Stomach (tissue), 8 donors: ENCODE measurements at regions not wholly inside any gene's neighbourhood (a gene's known extent, or its start where the extent isn't known, plus 50 kb on each side); places are given as distances from the start of the nearest gene placed in this dataset.

Source experiments
- DNase-seq, 2 donors: peaks; one replicate each; pipeline versions ENCODE4 v3.0.0 to v3.0.0-alpha.2; 2013 to 2019
- H3K27ac ChIP-seq, 5 donors: fragments of 200-600 bp in 4 of 5; sonication (generic) in 4 of 5; one replicate each; pipeline ENCODE4 v1.5.1; 2013 to 2019; ENCODE audit warnings: mild to moderate bottlenecking in 1 of 5, moderate library complexity in 1 of 5
- H3K27me3 ChIP-seq, 3 donors: fragments of 200-600 bp; sonication (generic); one replicate each; pipeline ENCODE4 v1.5.1; 2017 to 2019; ENCODE audit warnings: mixed run types in 1 of 3
- H3K36me3 ChIP-seq, 4 donors: fragments of 200-600 bp; sonication (generic); 1 replicate in 3 of 4; 2 replicates in 1 of 4; pipeline ENCODE4 v1.5.1; 2016 to 2019
- H3K4me1 ChIP-seq, 4 donors: fragments of 200-600 bp; sonication (generic); one replicate each; pipeline ENCODE4 v1.5.1; 2016 to 2019
- H3K4me3 ChIP-seq, 4 donors: fragments of 200-600 bp; sonication (generic) in 3 of 4; one replicate each; pipeline ENCODE4 v1.5.1; 2016 to 2019; ENCODE audit warnings: mild to moderate bottlenecking in 1 of 4
- H3K9me3 ChIP-seq, 4 donors: fragments of 200-600 bp; sonication (generic); one replicate each; pipeline ENCODE4 v1.5.1; 2016 to 2019
- CTCF ChIP-seq, 7 experiments: fragments of 450-650 bp in 4 of 7; fragments of 200-600 bp in 3 of 7; sonication (generic) in 3 of 7; IDR thresholded peaks; one replicate each; pipeline ENCODE4 v1.5.1; 2016 to 2019; ENCODE audit warnings: antibody characterized with exemption in 7 of 7, control low read depth in 2 of 7, mild to moderate bottlenecking in 1 of 7
- EP300 ChIP-seq: sonication (generic); formaldehyde crosslinking; IDR thresholded peaks from one replicate; pipeline ENCODE4 v1.6.1; 2017; ENCODE audit warnings: antibody characterized with exemption
- POLR2A ChIP-seq, 4 donors: fragments of 450-650 bp; IDR thresholded peaks; one replicate each; pipeline ENCODE4 v1.6.1; 2016; ENCODE audit warnings: antibody characterized with exemption in 4 of 4, control low read depth in 2 of 4, mild to moderate bottlenecking in 1 of 4, moderate library complexity in 1 of 4
- POLR2AphosphoS5 ChIP-seq, 3 donors: sonication (generic); formaldehyde crosslinking; IDR thresholded peaks; one replicate each; pipeline ENCODE4 v1.6.1; 2016; ENCODE audit warnings: antibody characterized with exemption in 3 of 3
- WGBS, 5 donors: extraction: QIAGEN DNeasy Blood & Tissue Kit in 3 of 5; methylation state at CpG; one replicate each; pipeline versions ENCODE4 v1.1.5 to v1.1.7; 2013 to 2018; 5-methylcytosine and 5-hydroxymethylcytosine counted together
- intact Hi-C: fragments of 100-400 bp; cut with DNase I; formaldehyde crosslinking; loops from one replicate; pipeline ENCODE4 v1.15.1; 2023; ENCODE audit warnings: low total_unique reads
- donor health status: healthy with polysubstance abuse.
- donor health status: Bipolar disorder and iron deficiency.
- donor health status: healthy.

GRCh38 chr11:130638624-130639023 is 190.2 kb downstream of the ADAMTS15 start:
- Histone ChIP-seq H3K36me3 (no peaks in the 10 kb centered on the region), H3K27me3 (no peaks in the 10 kb centered on the region), H3K4me1 (peaks cover 0 to 35% (median 10%) of the 10 kb centered on the region in 4 donors), H3K4me3 (no peak overlapping the region), H3K9me3 (no peaks in the 10 kb centered on the region), H3K27ac (no peak overlapping the region)
- no peak for DNase-seq
- intact Hi-C loops: no loop called here
- 74 to 82% (median 78%) methylated on average over 3 of the region's 3 CpGs for WGBS, 5 donors
- no peak for TF ChIP-seq POLR2AphosphoS5 (IDR thresholded peaks at IDR 0.05)
- TF ChIP-seq POLR2A (IDR thresholded peaks at IDR 0.05): no peak
- no peak for TF ChIP-seq EP300

- no peak overlapping the region for H3K27ac ChIP-seq
- intact Hi-C loops: no loop called here
- DNase-seq: no peak
- no peaks in the 10 kb centered on the region for H3K27me3 ChIP-seq
- peaks cover 5 to 35% (median 16%) of the 10 kb centered on the region in 4 donors for H3K4me1 ChIP-seq
- no peaks in the 10 kb centered on the region for H3K36me3 ChIP-seq
- WGBS, 5 donors: 93 to 97% (median 94%) methylated on average over 2 of the region's 2 CpGs
- H3K4me3 ChIP-seq: no peak overlapping the region
- TF ChIP-seq CTCF (IDR thresholded peaks at IDR 0.05) (no peak), POLR2AphosphoS5 (IDR thresholded peaks at IDR 0.05) (no peak), POLR2A (IDR thresholded peaks at IDR 0.05) (no peak), EP300 (no peak)
- no peaks in the 10 kb centered on the region for H3K9me3 ChIP-seq
Measured at GRCh38 chr11:130639369-130639768, 190.9 kb downstream of the ADAMTS15 start.

- H3K36me3 ChIP-seq: no peaks in the 10 kb centered on the region
- DNase-seq: no peak
- no peak for TF ChIP-seq POLR2A (IDR thresholded peaks at IDR 0.05)
- no peak for TF ChIP-seq EP300
- TF ChIP-seq CTCF (IDR thresholded peaks at IDR 0.05): no peak
- TF ChIP-seq POLR2AphosphoS5 (IDR thresholded peaks at IDR 0.05): no peak
- H3K27ac ChIP-seq: no peak overlapping the region
- intact Hi-C loops: loop anchor here (10.0 kb wide), 1 partner anchor 196 kb away; the partner anchor contains the start of gene ADAMTS15
- peaks cover 12 to 38% (median 21%) of the 10 kb centered on the region in 4 donors for H3K4me1 ChIP-seq
- no peak overlapping the region for H3K4me3 ChIP-seq
- 95 to 98% (median 97%) methylated on average over 7 of the region's 7 CpGs for WGBS, 5 donors
- no peaks in the 10 kb centered on the region for H3K9me3 ChIP-seq
- H3K27me3 ChIP-seq: no peaks in the 10 kb centered on the region
Measured at GRCh38 chr11:130640526-130640925, 192.1 kb downstream of the ADAMTS15 start.

GRCh38 chr11:130641876-130642275 is 193.4 kb downstream of the ADAMTS15 start:
- Histone ChIP-seq H3K4me3 (no peak overlapping the region), H3K36me3 (no peaks in the 10 kb centered on the region), H3K27me3 (no peaks in the 10 kb centered on the region), H3K9me3 (no peaks in the 10 kb centered on the region), H3K4me1 (peaks cover 14 to 40% (median 24%) of the 10 kb centered on the region in 4 donors), H3K27ac (no peak overlapping the region)
- intact Hi-C loops: loop anchor here (10.0 kb wide), 1 partner anchor 197 kb away; the partner anchor contains the start of gene ADAMTS15
- WGBS, 5 donors: 86 to 92% (median 88%) methylated on average over 3 of the region's 3 CpGs
- DNase-seq: no peak
- TF ChIP-seq EP300 (no peak), POLR2AphosphoS5 (IDR thresholded peaks at IDR 0.05) (no peak), POLR2A (IDR thresholded peaks at IDR 0.05) (no peak), CTCF (IDR thresholded peaks at IDR 0.05) (no peak)

GRCh38 chr11:130642994-130643393 is 194.5 kb downstream of the ADAMTS15 start:
- Histone ChIP-seq H3K27me3 (no peaks in the 10 kb centered on the region), H3K9me3 (no peaks in the 10 kb centered on the region), H3K36me3 (no peaks in the 10 kb centered on the region), H3K4me1 (peaks cover 14 to 39% (median 26%) of the 10 kb centered on the region in 4 donors), H3K4me3 (no peak overlapping the region), H3K27ac (no peak overlapping the region)
- no peak for TF ChIP-seq CTCF (IDR thresholded peaks at IDR 0.05)
- TF ChIP-seq POLR2A (IDR thresholded peaks at IDR 0.05): no peak
- no peak for TF ChIP-seq POLR2AphosphoS5 (IDR thresholded peaks at IDR 0.05)
- no peak for TF ChIP-seq EP300
- intact Hi-C loops: loop anchor here (10.0 kb wide), 1 partner anchor 198 kb away; the partner anchor contains the start of gene ADAMTS15
- WGBS, 5 donors: 45 to 94% (median 73%) methylated on average over 1 of the region's 1 CpG
- DNase-seq: no peak
